Motor neuron (in vitro differentiated cells): ENCODE measurements at regions not wholly inside any gene's neighbourhood (a gene's known extent, or its start where the extent isn't known, plus 50 kb on each side); places are given as distances from the start of the nearest gene placed in this dataset.
"Not testable (repeated sequence)": the region's sequence is repeated elsewhere in the genome, so short reads cannot be mapped to it uniquely, and the experiment has no call there.

Experiments used
- ATAC-seq, 8 experiments: fragments of 200-7000 bp; cut with Tn5 transposase; replicated peaks in 6 of 8; 2 replicates each; pipeline ENCODE4 v1.8.0; 2021; ENCODE audit warnings: mild to moderate bottlenecking in 8 of 8, moderate library complexity in 8 of 8
- H3K27ac ChIP-seq, 2 donors: fragments of 250-450 bp; sonication (Bioruptor Pico); 2 replicates each; pipeline ENCODE4 v1.9.0; 2021; ENCODE audit warnings: antibody characterized with exemption in 2 of 2, mild to moderate bottlenecking in 2 of 2, moderate library complexity in 1 of 2
- H3K4me1 ChIP-seq, 2 donors: fragments of 250-450 bp; sonication (Bioruptor Pico); replicated peaks in 1 of 2; 2 replicates each; pipeline ENCODE4 v1.6.1; 2021; ENCODE audit warnings: antibody characterized with exemption in 2 of 2, mild to moderate bottlenecking in 2 of 2, moderate library complexity in 1 of 2
- H3K4me3 ChIP-seq, 5 donors: fragments of 250-450 bp; sonication (Bioruptor Pico); 2 replicates each; pipeline ENCODE4 v1.9.0; 2021; ENCODE audit warnings: antibody characterized with exemption in 5 of 5, mild to moderate bottlenecking in 5 of 5, moderate library complexity in 4 of 5
- WGBS, 10 experiments: fragments of 450-650 bp; shearing (Covaris generic); methylation state at CpG; one replicate each; pipeline ENCODE4 v1.0.0; 2022; 5-methylcytosine and 5-hydroxymethylcytosine counted together
- in situ Hi-C, 9 experiments: fragments of 400-800 bp; cut with MboI; loops; one replicate each; pipeline ENCODE4 v1.15.0; 2021; ENCODE audit warnings: low sequenced_read_pairs in 9 of 9, low pct_unique_long_range_greater_than_20kb in 2 of 9; ENCODE audit not compliant: unreplicated experiment in 9 of 9

- 78 to 100% (median 92%) methylated on average over 2 of the region's 2 CpGs; no CpG with 5 or more reads in 4 of the 10 experiments for WGBS, 10 experiments
- no peak overlapping the region for H3K4me3 ChIP-seq
- in situ Hi-C loops: no loop called here
- no peak for ATAC-seq
- H3K4me1 ChIP-seq: no peaks in the 10 kb centered on the region
- no peak overlapping the region for H3K27ac ChIP-seq
Observed at GRCh38 chr18:3347286-3347803, 85.4 kb downstream of the MYL12B start.

DNA sequence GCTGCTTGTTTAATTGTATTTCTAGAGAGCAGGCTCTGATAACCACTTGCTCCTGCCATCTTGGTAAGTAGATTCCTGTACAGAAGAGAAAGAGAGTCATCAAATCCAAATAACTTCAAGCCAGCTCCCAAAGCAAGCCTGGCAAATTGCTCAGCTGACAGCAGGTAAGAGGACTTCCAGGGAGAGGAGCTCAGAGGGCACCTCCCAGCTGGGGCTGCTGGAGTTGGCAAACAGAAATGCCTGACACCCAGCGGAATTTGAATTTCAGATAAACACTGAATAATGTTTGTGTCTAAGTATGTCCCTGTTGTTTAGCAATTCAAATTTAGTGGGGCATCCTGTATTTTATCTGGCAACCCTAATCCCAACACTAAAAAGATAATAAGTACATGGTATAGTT, 86.2 kb downstream of the MYL12B start:
- in situ Hi-C loops: no loop called here
- Histone ChIP-seq H3K27ac (no peak overlapping the region), H3K4me3 (no peak overlapping the region), H3K4me1 (no peaks in the 10 kb centered on the region)
- peak in 3 of 8 experiments; percentile 9 to 80 (median 46) for ATAC-seq
- WGBS, 10 experiments: 0 to 100% (median 88%) methylated on average over 1 of the region's 1 CpG; no CpG with 5 or more reads in 5 of the 10 experiments

- in situ Hi-C loops, H3K4me1 ChIP-seq, H3K27ac ChIP-seq, ATAC-seq, H3K4me3 ChIP-seq: not testable (repeated sequence)
- 91 to 100% (median 95%) methylated on average over 4 to 18 of the region's 25 CpGs; no CpG with 5 or more reads in 5 of the 10 experiments for WGBS, 10 experiments
Observed at GRCh38 chr18:3349046-3349841, 87.3 kb downstream of the MYL12B start.

- Histone ChIP-seq H3K4me3 (no peak overlapping the region), H3K4me1 (no peaks in the 10 kb centered on the region), H3K27ac (no peak overlapping the region)
- in situ Hi-C loops: no loop called here
- ATAC-seq: no peak
- 81 to 100% (median 90%) methylated on average over 1 to 11 of the region's 14 CpGs; no CpG with 5 or more reads in 1 of the 10 experiments for WGBS, 10 experiments
Observed at GRCh38 chr18:3350021-3350420, 88.1 kb downstream of the MYL12B start.

- Histone ChIP-seq H3K4me1 (no peaks in the 10 kb centered on the region), H3K4me3 (no peak overlapping the region), H3K27ac (no peak overlapping the region)
- in situ Hi-C loops: no loop called here
- peak in 3 of 8 experiments; percentile 50 to 84 (median 75) for ATAC-seq
- 35 to 74% (median 60%) methylated on average over 4 to 11 of the region's 11 CpGs; no CpG with 5 or more reads in 1 of the 10 experiments for WGBS, 10 experiments
Observed at GRCh38 chr18:3350566-3351527, 88.9 kb downstream of the MYL12B start.

- peaks cover 0 to under 1% of the 10 kb centered on the region in 2 donors for H3K4me1 ChIP-seq
- no peak overlapping the region for H3K4me3 ChIP-seq
- WGBS, 10 experiments: 50 to 100% (median 85%) methylated on average over 1 to 4 of the region's 4 CpGs
- no peak overlapping the region for H3K27ac ChIP-seq
- in situ Hi-C loops: no loop called here
- no peak for ATAC-seq
Observed at GRCh38 chr18:3354506-3354905, 92.6 kb downstream of the MYL12B start.

- peaks cover 5 to 12% of the 10 kb centered on the region in 2 donors for H3K4me1 ChIP-seq
- H3K4me3 ChIP-seq: no peak overlapping the region
- in situ Hi-C loops: no loop called here
- 51 to 89% (median 80%) methylated on average over 3 to 4 of the region's 4 CpGs; no CpG with 5 or more reads in 3 of the 10 experiments for WGBS, 10 experiments
- H3K27ac ChIP-seq: no peak overlapping the region
- ATAC-seq: no peak
Observed at GRCh38 chr18:3356614-3357013, 93.4 kb upstream of the TGIF1 start.

DNA sequence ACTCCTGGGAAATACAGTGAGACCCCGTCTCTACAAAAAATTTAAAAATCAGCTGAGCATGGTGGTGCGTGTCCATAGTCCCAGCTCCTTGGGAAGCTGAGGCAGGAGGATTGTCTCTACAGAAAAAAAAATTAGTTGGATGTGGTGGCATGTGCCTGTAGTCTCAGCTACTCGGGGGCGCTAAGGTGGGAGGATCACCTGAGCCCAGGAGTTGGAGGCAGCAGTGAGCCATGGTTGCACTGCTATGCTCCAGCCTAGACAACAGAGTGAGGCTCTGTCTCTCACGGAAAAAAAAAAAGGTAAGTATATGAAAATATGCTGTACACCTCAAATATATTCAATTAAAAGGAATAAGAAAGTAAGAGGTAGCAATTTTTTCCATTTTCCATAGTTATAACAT, 92.5 kb upstream of the TGIF1 start:
- no peak for ATAC-seq
- no peak overlapping the region for H3K27ac ChIP-seq
- 64 to 100% (median 91%) methylated on average over 1 to 5 of the region's 5 CpGs; no CpG with 5 or more reads in 1 of the 10 experiments for WGBS, 10 experiments
- no peak overlapping the region for H3K4me3 ChIP-seq
- peaks cover 5 to 12% of the 10 kb centered on the region in 2 donors for H3K4me1 ChIP-seq
- in situ Hi-C loops: no loop called here

DNA sequence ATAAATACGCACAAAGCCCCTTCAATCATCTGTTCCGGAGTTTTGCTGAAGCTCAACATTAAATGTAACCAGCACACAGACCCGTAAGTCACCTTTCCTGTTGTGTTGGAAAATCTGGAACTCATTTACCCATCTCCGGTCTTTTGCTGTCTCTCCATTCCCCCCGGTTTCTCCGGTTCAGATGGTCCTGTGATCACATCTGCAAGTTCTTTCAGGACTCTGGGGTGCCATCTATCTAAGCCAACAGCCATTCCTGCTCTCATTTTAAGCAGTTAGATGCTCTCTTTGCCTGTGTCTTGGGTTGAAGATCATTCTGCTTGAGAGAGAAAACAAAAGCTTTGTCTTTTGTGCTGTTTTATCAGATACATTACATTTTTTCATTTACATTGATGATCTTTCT, 91.7 kb upstream of the TGIF1 start:
- ATAC-seq: no peak

GRCh38 chr18:3360211-3360610, 89.8 kb upstream of the TGIF1 start:
- in situ Hi-C loops: no loop called here

More for the DNA sequence above, 91.7 kb upstream of the TGIF1 start:
- Histone ChIP-seq H3K27ac (no peak overlapping the region), H3K4me1 (peaks cover 5 to 12% of the 10 kb centered on the region in 2 donors), H3K4me3 (no peak overlapping the region)
- WGBS, 10 experiments: 11 to 100% (median 54%) methylated on average over 1 to 6 of the region's 6 CpGs; no CpG with 5 or more reads in 2 of the 10 experiments
- in situ Hi-C loops: no loop called here

DNA sequence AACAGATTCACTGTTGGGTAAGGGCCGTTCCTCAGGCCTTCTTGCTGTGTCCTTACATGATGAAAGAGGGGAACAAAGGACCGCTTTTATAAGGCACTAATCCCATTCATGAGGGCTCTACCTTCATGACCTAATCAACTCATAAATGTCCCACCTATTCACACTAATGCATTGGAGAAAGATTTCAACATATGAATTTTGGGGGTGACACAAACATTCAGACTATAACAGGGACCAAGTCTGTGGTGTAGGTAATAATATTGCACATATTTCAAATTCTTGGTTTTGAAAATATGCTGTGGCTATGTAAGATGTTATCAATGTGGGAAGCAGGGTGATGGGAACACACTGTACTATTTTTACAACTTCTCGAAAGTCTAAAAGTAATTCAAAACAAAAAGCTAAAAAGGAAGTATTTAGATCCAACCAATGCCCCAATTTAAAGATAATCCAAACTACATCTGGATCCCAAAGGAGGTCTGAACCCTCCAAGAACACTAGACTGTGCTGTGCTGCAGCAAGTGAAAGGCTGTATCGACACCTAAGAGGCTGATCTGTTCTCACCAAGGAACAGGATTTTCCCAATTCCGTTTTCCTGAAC, 82.4 kb upstream of the TGIF1 start:
- Histone ChIP-seq H3K4me1 (no peaks in the 10 kb centered on the region), H3K4me3 (no peak overlapping the region), H3K27ac (no peak overlapping the region)
- in situ Hi-C loops: no loop called here
- WGBS, 10 experiments: 0 to 85% (median 67%) methylated on average over 1 to 5 of the region's 5 CpGs; no CpG with 5 or more reads in 1 of the 10 experiments
- peak in 3 of 8 experiments; percentile 34 to 87 (median 71) for ATAC-seq

More at GRCh38 chr18:3360211-3360610, 89.8 kb upstream of the TGIF1 start:
- ATAC-seq: peak in 4 of 8 experiments; percentile 49 to 66 (median 60)
- no peak overlapping the region for H3K27ac ChIP-seq
- peaks cover 5 to 12% of the 10 kb centered on the region in 2 donors for H3K4me1 ChIP-seq
- no peak overlapping the region for H3K4me3 ChIP-seq
- WGBS, 10 experiments: 57 to 93% (median 80%) methylated on average over 1 to 11 of the region's 15 CpGs; no CpG with 5 or more reads in 4 of the 10 experiments

GRCh38 chr18:3368193-3368592, 81.8 kb upstream of the TGIF1 start:
- H3K4me1 ChIP-seq: no peaks in the 10 kb centered on the region
- ATAC-seq: peak in 3 of 8 experiments; percentile 45 to 70 (median 54)
- WGBS, 10 experiments: 13 to 100% methylated on average over 1 of the region's 1 CpG; no CpG with 5 or more reads in 8 of the 10 experiments
- in situ Hi-C loops: no loop called here
- H3K27ac ChIP-seq: no peak overlapping the region
- no peak overlapping the region for H3K4me3 ChIP-seq
